GM21447 (cell line): ENCODE measurements at regions not wholly inside any gene's neighbourhood (a gene's known extent, or its start where the extent isn't known, plus 50 kb on each side); places are given as distances from the start of the nearest gene placed in this dataset.

Source experiments
- ATAC-seq: cut with Tn5 transposase; IDR thresholded peaks from one replicate; pipeline ENCODE4 v1.9.1; 2021; ENCODE audit not compliant: unreplicated experiment

GRCh38 chr9:16128003-16128402 lies 575.2 kb downstream of the CCDC171 start:
- no peak for ATAC-seq

- no peak for ATAC-seq
Measured at GRCh38 chr9:16131264-16131663, 578.4 kb downstream of the CCDC171 start.

GRCh38 chr9:16132513-16132912 lies 579.7 kb downstream of the CCDC171 start:
- ATAC-seq, result no peak

GRCh38 chr9:16133032-16133431 lies 580.2 kb downstream of the CCDC171 start:
- no peak for ATAC-seq

- ATAC-seq, result peak; percentile 90
Measured at GRCh38 chr9:16133556-16134227, 580.8 kb downstream of the CCDC171 start.

GRCh38 chr9:16134351-16134750 lies 581.5 kb downstream of the CCDC171 start:
- no peak for ATAC-seq

- ATAC-seq, result no peak
Measured at GRCh38 chr9:16135968-16136367, 583.1 kb downstream of the CCDC171 start.

GRCh38 chr9:16136451-16136850 lies 583.6 kb downstream of the CCDC171 start:
- ATAC-seq, result no peak

- ATAC-seq, result no peak
Measured at GRCh38 chr9:16136961-16137360, 584.1 kb downstream of the CCDC171 start.

GRCh38 chr9:16138561-16139491 lies 586.0 kb downstream of the CCDC171 start:
- no peak for ATAC-seq

- ATAC-seq, result no peak
Measured at GRCh38 chr9:16139774-16140173, 586.9 kb downstream of the CCDC171 start.

GRCh38 chr9:16143310-16143709 lies 590.5 kb downstream of the CCDC171 start:
- ATAC-seq, result no peak

- ATAC-seq, result no peak
Measured at GRCh38 chr9:16143947-16144890, 591.4 kb downstream of the CCDC171 start.

GRCh38 chr9:16145196-16145950 lies 592.5 kb downstream of the CCDC171 start:
- ATAC-seq, result no peak

- ATAC-seq, result no peak
Measured at GRCh38 chr9:16147726-16148125, 594.9 kb downstream of the CCDC171 start.

- ATAC-seq, result no peak
Measured at GRCh38 chr9:16150501-16150900, 597.7 kb downstream of the CCDC171 start.

- no peak for ATAC-seq
Measured at GRCh38 chr9:16150938-16151650, 598.3 kb downstream of the CCDC171 start.

GRCh38 chr9:16152276-16153101 lies 599.6 kb downstream of the CCDC171 start:
- no peak for ATAC-seq

GRCh38 chr9:16153221-16153620 lies 600.4 kb downstream of the CCDC171 start:
- ATAC-seq, result no peak
